HG02798 (cell line): ENCODE measurements at regions not wholly inside any gene's neighbourhood (a gene's known extent, or its start where the extent isn't known, plus 50 kb on each side); places are given as distances from the start of the nearest gene placed in this dataset.

Experiments
- ATAC-seq: cut with Tn5 transposase; IDR thresholded peaks from one replicate; pipeline ENCODE4 v1.9.1; 2021; ENCODE audit warnings: mild to moderate bottlenecking; ENCODE audit not compliant: unreplicated experiment, poor library complexity

DNA sequence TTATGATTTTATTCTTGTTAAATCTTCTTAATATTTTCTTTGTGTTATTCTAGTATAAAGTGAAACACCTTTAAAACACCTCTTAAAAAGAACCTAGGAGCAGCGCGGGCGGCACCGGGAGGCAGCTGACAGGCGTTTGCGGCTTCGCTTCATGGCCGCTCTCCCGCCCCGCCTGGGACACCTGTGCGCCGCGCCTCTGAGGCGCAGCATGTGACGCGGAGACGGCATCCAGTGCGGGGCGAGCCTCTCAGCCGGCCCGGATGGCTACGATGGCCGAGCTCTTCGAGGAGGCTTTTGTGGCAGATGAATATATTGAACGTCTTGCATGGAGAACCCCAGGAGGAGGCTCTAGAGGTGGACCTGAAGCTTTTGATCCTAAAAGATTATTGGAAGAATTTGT, 1592.7 kb downstream of the TECRL start:
- ATAC-seq = no peak

- ATAC-seq = no peak
These were observed 1594.7 kb downstream of the TECRL start for GRCh38 chr4:62814510-62815047.

- no peak for ATAC-seq
These were observed 1602.4 kb downstream of the TECRL start for GRCh38 chr4:62806816-62807215.

GRCh38 chr4:62804075-62804474, 1603.9 kb downstream of the ADGRL3 start:
- ATAC-seq = no peak

DNA sequence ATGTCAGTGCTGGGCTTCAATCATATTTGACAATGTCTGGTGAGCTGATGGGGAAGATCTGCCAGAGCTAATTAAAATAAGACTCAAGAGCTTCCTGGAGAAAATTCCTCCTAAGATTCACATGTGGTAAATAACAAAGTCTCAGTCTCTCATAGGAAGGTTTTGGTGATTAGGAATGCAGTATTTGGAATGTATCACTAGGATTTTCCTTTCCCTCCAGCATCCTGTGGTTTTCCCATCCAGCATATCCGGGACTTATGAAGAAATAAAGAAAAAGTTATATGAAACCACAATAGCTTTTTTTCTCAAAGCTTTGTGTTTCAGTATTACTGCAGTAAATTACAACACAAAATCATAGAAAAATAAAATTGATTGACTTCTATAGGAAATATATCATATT, 1597.1 kb downstream of the ADGRL3 start:
- no peak for ATAC-seq

GRCh38 chr4:62791386-62791785, 1591.3 kb downstream of the ADGRL3 start:
- no peak for ATAC-seq

DNA sequence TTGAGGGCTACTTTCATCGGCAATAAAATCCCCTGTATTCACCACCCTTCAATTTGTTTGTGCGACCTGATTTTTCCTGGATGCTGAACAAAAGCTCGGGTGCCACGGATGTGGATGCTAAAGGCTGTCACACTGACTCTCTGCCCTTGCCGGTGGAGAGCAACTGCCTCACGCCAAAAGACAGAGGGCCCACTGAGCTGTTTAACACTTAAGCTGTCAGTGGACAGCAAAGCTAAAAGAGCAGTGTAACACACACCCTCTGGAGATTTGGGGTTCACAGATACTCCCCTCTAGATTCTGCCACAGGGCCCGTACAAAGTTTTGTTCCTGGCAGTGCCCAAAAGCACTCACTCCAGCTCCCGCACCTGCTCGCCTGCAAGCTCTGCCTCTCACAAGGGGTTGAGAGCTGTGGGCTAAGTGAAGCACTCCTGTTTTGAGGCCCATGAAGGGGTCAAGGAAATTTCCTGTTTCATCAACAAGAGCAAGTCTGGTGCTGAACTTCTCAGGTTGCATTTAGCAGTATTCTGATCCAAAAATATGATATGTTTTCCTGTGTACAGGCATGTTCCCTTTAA, 1571.9 kb downstream of the ADGRL3 start:
- ATAC-seq = no peak

DNA sequence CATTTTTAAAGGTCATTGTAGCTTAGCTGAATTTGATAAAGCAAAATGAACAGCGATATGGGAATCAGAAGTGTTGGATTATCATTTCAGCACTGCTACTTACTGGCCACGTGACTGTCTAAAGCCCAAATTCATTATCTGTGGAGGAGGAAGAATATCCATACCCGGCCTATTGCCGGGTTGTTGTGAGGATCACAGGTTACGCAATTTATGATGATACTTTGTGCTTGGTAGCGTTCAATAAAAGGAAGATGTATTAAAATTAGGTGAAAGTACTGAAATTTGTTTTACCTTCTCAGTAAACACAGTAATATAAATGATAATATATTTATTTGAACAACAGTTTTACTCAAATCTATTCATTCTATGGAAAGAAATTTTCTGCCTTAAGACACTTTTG, 1540.2 kb downstream of the ADGRL3 start:
- no peak for ATAC-seq

GRCh38 chr4:62717154-62717553, 1517.0 kb downstream of the ADGRL3 start:
- ATAC-seq = no peak

GRCh38 chr4:62711575-62711974, 1511.4 kb downstream of the ADGRL3 start:
- ATAC-seq = no peak

DNA sequence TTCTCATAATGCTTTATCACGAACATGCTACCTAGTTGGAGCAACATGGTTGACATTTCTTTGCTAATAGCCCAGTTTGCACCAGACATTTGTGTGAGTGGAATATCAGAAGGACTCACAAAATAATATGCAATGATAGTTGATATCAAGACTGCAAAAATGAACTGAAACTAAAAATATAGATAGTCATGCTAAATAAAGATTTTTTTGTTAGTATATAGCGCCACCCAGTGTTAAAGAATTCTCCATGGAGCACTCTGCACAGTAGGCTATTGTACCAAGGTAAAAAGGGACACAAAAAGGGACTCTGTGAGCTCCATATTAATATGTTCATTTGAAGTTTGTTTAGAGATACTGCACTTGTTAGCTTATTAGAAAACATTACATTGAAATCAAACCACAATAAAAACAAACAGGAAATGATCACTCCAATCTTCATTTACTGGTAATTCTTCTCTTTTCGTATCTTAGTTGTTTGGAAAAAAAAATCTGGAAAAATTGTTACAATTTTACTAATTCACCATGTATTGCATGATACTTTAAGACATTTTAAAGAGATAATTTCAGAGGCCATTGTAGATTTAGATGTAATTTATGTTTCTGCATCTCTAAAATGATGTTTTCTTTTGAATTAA, 1509.6 kb downstream of the ADGRL3 start:
- no peak for ATAC-seq

DNA sequence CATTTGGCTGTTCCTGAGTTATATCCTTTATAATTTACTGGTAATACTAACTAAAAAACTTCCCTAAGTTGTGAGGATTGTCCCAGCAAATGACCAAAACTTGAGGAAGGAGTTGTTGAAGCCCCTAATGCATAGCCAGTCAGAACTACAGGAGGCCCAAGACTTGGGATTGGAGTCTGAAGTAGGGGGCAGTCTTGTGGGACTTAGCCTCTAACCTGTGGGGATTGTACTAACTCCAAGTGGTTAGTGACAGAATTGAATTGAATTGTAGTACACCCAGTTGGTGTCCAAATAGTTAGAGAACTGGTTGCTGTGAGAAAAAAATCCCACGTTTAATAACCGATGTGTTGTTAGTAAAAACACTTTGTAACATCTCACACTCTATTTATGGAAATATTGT, 1506.3 kb downstream of the ADGRL3 start:
- no peak for ATAC-seq

- ATAC-seq = no peak
These were observed 1483.9 kb downstream of the ADGRL3 start for GRCh38 chr4:62683799-62684566.

GRCh38 chr4:62676962-62677361, 1476.8 kb downstream of the ADGRL3 start:
- ATAC-seq = no peak

- ATAC-seq = no peak
These were observed 1470.4 kb downstream of the ADGRL3 start for GRCh38 chr4:62670514-62670913.

GRCh38 chr4:62661821-62662220, 1461.7 kb downstream of the ADGRL3 start:
- no peak for ATAC-seq

DNA sequence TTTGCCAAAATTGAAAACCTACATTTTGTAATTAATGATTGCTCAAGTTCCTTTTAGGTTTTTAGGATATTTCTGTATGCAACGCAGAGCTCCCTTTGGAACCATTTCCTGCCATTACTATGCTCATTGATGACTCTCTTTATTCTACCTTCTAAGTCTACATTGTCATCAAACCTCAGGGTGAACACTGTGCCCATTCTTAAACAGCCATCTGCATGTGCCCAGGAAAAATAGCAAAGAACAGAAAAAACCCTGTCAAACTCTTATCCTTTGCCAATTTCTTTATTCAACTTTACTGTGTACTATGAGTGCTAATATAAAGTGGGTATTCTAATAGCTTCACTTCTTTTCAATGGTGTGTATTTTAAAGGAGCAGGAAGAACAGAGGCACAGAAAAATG, 1455.9 kb downstream of the ADGRL3 start:
- ATAC-seq = no peak

DNA sequence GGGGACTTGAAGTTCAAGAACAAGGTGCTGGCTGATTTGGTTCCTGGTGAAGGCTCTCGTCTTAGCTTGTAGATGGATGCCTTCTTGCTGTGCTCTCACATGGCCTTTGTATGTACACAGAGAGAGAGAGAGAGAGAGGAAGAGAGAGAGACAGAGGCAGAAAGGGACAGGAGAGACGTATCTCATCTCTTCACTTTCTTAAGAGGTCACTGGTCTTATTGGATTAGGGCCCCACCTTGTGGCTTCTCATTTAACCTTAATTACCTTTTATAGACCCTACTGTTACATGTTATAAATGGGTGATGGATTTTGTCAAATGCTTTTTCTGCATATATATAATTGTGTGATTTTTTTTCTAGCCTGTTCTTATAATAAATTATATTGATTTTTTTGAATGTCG, 1444.2 kb downstream of the ADGRL3 start:
- ATAC-seq = no peak

DNA sequence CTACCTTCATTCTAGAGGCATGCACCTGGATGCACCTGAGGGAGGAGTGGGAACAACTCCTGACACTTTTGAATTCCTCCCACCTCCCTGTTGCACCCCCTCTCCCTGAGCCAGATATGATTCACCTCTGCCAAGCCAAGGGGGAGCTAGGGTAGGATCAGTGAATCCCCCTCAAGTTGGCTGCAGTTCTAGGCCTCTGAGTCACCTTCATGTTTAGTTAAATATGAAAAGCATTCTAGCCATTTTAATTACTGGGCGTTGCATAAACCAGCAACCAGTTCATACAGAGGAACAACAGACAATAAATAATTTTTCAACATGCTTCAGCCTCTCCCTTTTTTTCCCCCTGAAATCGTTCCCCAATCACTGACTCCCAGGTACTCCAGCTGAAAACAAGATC, 1440.2 kb downstream of the ADGRL3 start:
- no peak for ATAC-seq

- no peak for ATAC-seq
These were observed 1427.5 kb downstream of the ADGRL3 start for GRCh38 chr4:62627671-62628070.

DNA sequence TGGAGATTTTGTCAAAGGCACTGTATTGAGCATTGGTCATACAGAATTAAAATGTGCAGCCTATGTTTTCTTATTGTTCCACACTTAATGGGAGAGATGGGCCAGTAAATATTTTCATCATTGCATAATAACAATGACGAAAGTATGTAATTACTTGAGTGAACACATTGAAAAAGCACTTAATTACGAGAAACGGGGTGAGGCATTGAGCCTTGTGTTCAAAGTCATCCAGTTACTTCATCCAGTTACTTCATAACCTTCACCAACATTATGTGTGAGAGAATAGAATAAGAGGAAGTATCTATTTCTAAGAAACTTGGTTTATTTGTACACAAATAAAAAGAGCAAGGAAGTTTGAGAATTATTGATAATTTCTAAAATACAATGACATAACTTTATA, 1427.0 kb downstream of the ADGRL3 start:
- ATAC-seq = no peak
